ENCODE measurements at regions not wholly inside any gene's neighbourhood (a gene's known extent, or its start where the extent isn't known, plus 50 kb on each side); places are given as distances from the start of the nearest gene placed in this dataset.

DNA sequence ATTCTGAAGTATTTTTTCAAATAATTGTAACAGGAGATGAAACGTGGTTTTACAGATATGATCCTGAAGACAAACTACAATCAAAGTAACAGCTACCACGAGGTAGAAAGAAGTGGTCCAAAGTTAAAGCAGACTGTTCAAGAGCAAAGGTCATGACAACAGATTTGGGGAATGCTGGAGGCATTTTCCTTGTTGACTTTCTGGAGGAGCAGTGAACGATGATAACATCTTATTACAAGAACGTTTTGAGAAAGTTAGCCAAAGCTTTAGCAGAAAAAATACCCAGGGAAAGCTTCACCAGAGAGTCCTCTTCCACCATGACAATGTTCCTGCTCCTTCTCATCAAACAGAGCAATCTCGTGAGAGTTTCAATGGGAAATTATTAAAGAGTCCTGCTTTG, 145.4 kb upstream of the NREP start:
- Histone ChIP-seq H3K4me3 (ENCODE audit: low read length in 2 of 2) (no peak overlapping the region), H3K4me1 (ENCODE audit: control insufficient read depth in 1 of 2, insufficient read depth in 2 of 2, low read length in 2 of 2) (no peaks in the 10 kb centered on the region), H3K9me3 (ENCODE audit: control insufficient read depth, low read length) (peaks cover 1% of the 10 kb centered on the region), H3K36me3 (ENCODE audit: control insufficient read depth in 1 of 2, insufficient read depth in 2 of 2, low read length in 1 of 2) (no peaks in the 10 kb centered on the region), H3K27me3 (ENCODE audit: control insufficient read depth in 1 of 2, insufficient read depth in 2 of 2, low read length in 1 of 2) (no peaks in the 10 kb centered on the region), H3K27ac (ENCODE audit: low read depth in 1 of 2, low read length in 2 of 2) (no peak overlapping the region)
- intact Hi-C loops (cut with DNase I) = no loop called here
- DNase-seq = no peak
- ATAC-seq (ENCODE audit: low FRiP score) = no peak
- 20 to 30% methylated on average over 5 of the region's 5 CpGs for WGBS, 2 donors

DNA sequence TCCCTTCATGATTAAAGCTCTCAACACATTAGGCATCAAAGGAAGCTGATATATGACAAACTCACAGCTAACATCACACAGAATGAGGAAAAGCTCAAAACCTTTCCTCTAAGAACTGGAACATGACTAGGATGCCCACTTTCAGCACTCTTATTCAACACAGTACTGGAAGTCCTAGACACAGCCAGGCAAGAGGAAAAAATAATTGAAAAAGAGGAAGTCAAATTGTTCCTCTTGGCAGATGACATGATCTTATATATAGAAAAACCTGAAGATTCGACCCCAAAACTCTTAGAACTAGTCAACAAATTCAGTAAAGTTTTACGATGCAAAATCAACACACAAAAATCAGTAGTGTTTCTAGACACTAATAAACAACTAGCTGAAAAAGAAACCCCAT, 144.3 kb upstream of the NREP start:
- Histone ChIP-seq H3K4me3 (ENCODE audit: low read length in 2 of 2) (no peak overlapping the region), H3K27ac (ENCODE audit: low read depth in 1 of 2, low read length in 2 of 2) (no peak overlapping the region), H3K9me3 (ENCODE audit: control insufficient read depth, low read length) (peaks cover 1% of the 10 kb centered on the region), H3K27me3 (ENCODE audit: control insufficient read depth in 1 of 2, insufficient read depth in 2 of 2, low read length in 1 of 2) (no peaks in the 10 kb centered on the region), H3K36me3 (ENCODE audit: control insufficient read depth in 1 of 2, insufficient read depth in 2 of 2, low read length in 1 of 2) (no peaks in the 10 kb centered on the region), H3K4me1 (ENCODE audit: control insufficient read depth in 1 of 2, insufficient read depth in 2 of 2, low read length in 2 of 2) (no peaks in the 10 kb centered on the region)
- no peak for DNase-seq
- intact Hi-C loops (cut with DNase I) = no loop called here
- ATAC-seq (ENCODE audit: low FRiP score) = no peak
- WGBS, 2 donors = 46 to 48% methylated on average over 2 of the region's 2 CpGs

DNA sequence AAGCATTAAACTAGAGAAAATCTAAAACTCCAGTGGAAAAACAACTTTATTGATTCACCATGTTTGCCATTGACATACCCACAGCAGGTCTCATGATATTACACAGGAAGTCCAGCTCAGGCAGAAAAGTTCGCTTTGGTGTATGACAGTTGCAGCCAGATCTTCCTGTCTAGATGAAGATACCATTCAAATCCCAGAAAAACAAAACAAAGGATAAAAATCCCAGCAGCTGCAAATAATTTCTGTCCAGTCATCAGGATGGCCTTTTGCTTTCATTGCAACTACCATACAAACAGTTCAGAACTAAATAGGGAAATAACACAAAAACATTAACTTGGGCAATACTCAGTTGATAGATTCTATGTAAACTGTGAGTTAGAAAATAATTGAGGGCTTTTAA, 136.0 kb upstream of the NREP start:
- intact Hi-C loops (cut with DNase I) = no loop called here
- DNase-seq = no peak

DNA sequence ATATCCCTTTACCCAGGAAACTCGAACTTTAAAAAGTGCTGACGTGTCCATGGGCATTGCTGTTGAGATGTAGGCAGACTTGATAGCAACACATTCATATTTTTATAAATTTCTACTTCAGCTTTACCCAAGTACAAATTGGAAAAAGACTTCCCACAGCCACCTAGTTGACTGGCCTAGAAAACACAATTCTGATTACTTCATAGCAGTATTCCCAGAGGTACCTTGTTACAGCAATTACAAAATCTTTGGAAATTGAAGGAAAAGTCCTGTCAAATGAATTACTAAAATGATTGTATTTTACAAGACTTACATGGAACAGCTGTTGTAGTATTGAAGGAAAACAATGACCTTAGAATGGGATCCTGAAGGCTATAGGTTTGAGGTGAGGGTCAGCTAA, 130.7 kb upstream of the NREP start:
- no peaks in the 10 kb centered on the region for H3K4me1 ChIP-seq (ENCODE audit: control insufficient read depth in 1 of 2, insufficient read depth in 2 of 2, low read length in 2 of 2)
- ATAC-seq (ENCODE audit: low FRiP score) = no peak
- H3K27me3 ChIP-seq (ENCODE audit: control insufficient read depth in 1 of 2, insufficient read depth in 2 of 2, low read length in 1 of 2) = no peaks in the 10 kb centered on the region
- H3K9me3 ChIP-seq (ENCODE audit: control insufficient read depth, low read length) = peaks cover 3% of the 10 kb centered on the region
- no peak overlapping the region for H3K27ac ChIP-seq (ENCODE audit: low read depth in 1 of 2, low read length in 2 of 2)
- WGBS, 2 donors = 72 to 77% methylated on average over 2 of the region's 2 CpGs
- H3K4me3 ChIP-seq (ENCODE audit: low read length in 2 of 2) = no peak overlapping the region
- no peaks in the 10 kb centered on the region for H3K36me3 ChIP-seq (ENCODE audit: control insufficient read depth in 1 of 2, insufficient read depth in 2 of 2, low read length in 1 of 2)
- intact Hi-C loops (cut with DNase I) = no loop called here
- DNase-seq = no peak

More for the DNA sequence above, 136.0 kb upstream of the NREP start:
- no peaks in the 10 kb centered on the region for H3K27me3 ChIP-seq (ENCODE audit: control insufficient read depth in 1 of 2, insufficient read depth in 2 of 2, low read length in 1 of 2)
- no peak overlapping the region for H3K4me3 ChIP-seq (ENCODE audit: low read length in 2 of 2)
- H3K36me3 ChIP-seq (ENCODE audit: control insufficient read depth in 1 of 2, insufficient read depth in 2 of 2, low read length in 1 of 2) = no peaks in the 10 kb centered on the region
- peaks cover 3% of the 10 kb centered on the region for H3K9me3 ChIP-seq (ENCODE audit: control insufficient read depth, low read length)
- WGBS, 2 donors = 90 to 97% methylated on average over 1 of the region's 1 CpG
- no peak overlapping the region for H3K27ac ChIP-seq (ENCODE audit: low read depth in 1 of 2, low read length in 2 of 2)
- no peaks in the 10 kb centered on the region for H3K4me1 ChIP-seq (ENCODE audit: control insufficient read depth in 1 of 2, insufficient read depth in 2 of 2, low read length in 2 of 2)
- no peak for ATAC-seq (ENCODE audit: low FRiP score)

DNA sequence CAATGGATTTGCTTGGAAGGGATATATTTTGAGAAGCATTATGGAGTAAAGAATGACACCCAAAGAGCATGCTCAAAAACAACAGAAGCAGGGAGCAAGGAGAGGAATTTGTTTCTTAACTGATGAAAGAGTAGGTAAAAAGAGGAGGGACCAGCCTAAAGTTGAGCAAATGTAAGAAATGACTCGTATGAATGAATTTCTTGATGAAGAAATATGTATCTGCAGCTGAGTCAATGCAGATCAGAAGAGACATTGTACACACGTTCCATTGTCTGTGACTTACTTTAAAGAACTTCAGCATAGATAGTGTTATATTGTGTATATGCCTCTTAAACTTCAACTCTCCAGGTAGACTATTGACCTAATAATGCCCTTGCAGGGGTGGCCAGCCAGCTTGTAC, 112.7 kb upstream of the NREP start:
- ATAC-seq (ENCODE audit: low FRiP score) = no peak
- no peaks in the 10 kb centered on the region for H3K9me3 ChIP-seq (ENCODE audit: control insufficient read depth, low read length)
- no peaks in the 10 kb centered on the region for H3K36me3 ChIP-seq (ENCODE audit: control insufficient read depth in 1 of 2, insufficient read depth in 2 of 2, low read length in 1 of 2)
- no peak overlapping the region for H3K27ac ChIP-seq (ENCODE audit: low read depth in 1 of 2, low read length in 2 of 2)
- DNase-seq = no peak
- WGBS, 2 donors = 81 to 88% methylated on average over 2 of the region's 2 CpGs
- H3K4me1 ChIP-seq (ENCODE audit: control insufficient read depth in 1 of 2, insufficient read depth in 2 of 2, low read length in 2 of 2) = no peaks in the 10 kb centered on the region
- no peaks in the 10 kb centered on the region for H3K27me3 ChIP-seq (ENCODE audit: control insufficient read depth in 1 of 2, insufficient read depth in 2 of 2, low read length in 1 of 2)
- no peak overlapping the region for H3K4me3 ChIP-seq (ENCODE audit: low read length in 2 of 2)
- intact Hi-C loops (cut with DNase I) = loop anchor here in 1 of 2 donors (10.0 kb wide), 1 partner anchor 275 kb away; no protein-coding TSS in a partner anchor

DNA sequence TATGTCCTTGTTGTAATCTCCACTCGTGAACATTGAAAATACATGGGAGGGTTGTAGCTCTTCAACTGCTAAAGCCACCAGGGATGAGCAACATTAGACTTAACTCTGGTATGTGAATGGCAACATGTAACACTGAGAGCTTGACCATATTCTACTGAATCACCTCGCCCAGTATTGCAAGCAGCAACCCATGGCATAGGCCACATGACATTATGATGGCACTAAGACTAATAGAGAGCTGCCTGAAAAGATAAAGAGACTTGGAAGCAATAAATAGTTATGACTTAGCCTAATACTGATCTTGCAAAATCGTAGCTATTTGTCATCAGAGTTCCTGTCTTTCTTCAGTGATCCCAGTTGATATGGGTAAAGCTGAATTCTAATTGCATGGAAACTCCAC, 108.4 kb upstream of the NREP start:
- Histone ChIP-seq H3K27me3 (ENCODE audit: control insufficient read depth in 1 of 2, insufficient read depth in 2 of 2, low read length in 1 of 2) (no peaks in the 10 kb centered on the region), H3K4me3 (ENCODE audit: low read length in 2 of 2) (no peak overlapping the region), H3K36me3 (ENCODE audit: control insufficient read depth in 1 of 2, insufficient read depth in 2 of 2, low read length in 1 of 2) (no peaks in the 10 kb centered on the region), H3K4me1 (ENCODE audit: control insufficient read depth in 1 of 2, insufficient read depth in 2 of 2, low read length in 2 of 2) (no peaks in the 10 kb centered on the region), H3K9me3 (ENCODE audit: control insufficient read depth, low read length) (no peaks in the 10 kb centered on the region), H3K27ac (ENCODE audit: low read depth in 1 of 2, low read length in 2 of 2) (no peak overlapping the region)
- WGBS, 2 donors = 90% methylated on average over 3 of the region's 3 CpGs
- DNase-seq = no peak
- ATAC-seq (ENCODE audit: low FRiP score) = no peak
- intact Hi-C loops (cut with DNase I) = loop anchor here in 1 of 2 donors (10.0 kb wide), 1 partner anchor 279 kb away; no protein-coding TSS in a partner anchor

DNA sequence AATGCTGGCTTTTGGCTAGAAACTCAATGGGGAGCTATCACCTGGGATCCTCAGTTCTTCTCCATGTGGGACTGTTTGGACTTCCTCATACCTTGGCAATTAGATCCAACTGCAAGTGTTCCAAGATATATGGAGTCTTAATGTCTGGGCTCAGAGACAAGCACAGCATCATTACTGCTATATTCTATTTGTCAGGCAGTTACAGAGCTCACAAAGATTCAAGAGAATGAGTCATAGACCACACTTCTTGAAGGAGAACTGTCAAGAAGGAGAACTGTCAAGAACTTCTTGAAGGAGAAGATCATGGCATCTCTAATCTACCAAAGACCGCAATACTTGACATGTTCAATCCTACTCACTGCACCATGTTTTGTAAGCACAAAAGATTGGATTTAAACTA, 106.8 kb upstream of the NREP start:
- 98 to 100% methylated on average over 1 of the region's 1 CpG for WGBS, 2 donors
- Histone ChIP-seq H3K9me3 (ENCODE audit: control insufficient read depth, low read length) (no peaks in the 10 kb centered on the region), H3K27ac (ENCODE audit: low read depth in 1 of 2, low read length in 2 of 2) (no peak overlapping the region), H3K4me1 (ENCODE audit: control insufficient read depth in 1 of 2, insufficient read depth in 2 of 2, low read length in 2 of 2) (peaks cover 0 to 6% of the 10 kb centered on the region in 2 donors), H3K36me3 (ENCODE audit: control insufficient read depth in 1 of 2, insufficient read depth in 2 of 2, low read length in 1 of 2) (no peaks in the 10 kb centered on the region), H3K4me3 (ENCODE audit: low read length in 2 of 2) (no peak overlapping the region), H3K27me3 (ENCODE audit: control insufficient read depth in 1 of 2, insufficient read depth in 2 of 2, low read length in 1 of 2) (no peaks in the 10 kb centered on the region)
- intact Hi-C loops (cut with DNase I) = loop anchor here in 1 of 2 donors (10.0 kb wide), 1 partner anchor 281 kb away; no protein-coding TSS in a partner anchor
- DNase-seq (no peak), ATAC-seq (ENCODE audit: low FRiP score) (no peak)

DNA sequence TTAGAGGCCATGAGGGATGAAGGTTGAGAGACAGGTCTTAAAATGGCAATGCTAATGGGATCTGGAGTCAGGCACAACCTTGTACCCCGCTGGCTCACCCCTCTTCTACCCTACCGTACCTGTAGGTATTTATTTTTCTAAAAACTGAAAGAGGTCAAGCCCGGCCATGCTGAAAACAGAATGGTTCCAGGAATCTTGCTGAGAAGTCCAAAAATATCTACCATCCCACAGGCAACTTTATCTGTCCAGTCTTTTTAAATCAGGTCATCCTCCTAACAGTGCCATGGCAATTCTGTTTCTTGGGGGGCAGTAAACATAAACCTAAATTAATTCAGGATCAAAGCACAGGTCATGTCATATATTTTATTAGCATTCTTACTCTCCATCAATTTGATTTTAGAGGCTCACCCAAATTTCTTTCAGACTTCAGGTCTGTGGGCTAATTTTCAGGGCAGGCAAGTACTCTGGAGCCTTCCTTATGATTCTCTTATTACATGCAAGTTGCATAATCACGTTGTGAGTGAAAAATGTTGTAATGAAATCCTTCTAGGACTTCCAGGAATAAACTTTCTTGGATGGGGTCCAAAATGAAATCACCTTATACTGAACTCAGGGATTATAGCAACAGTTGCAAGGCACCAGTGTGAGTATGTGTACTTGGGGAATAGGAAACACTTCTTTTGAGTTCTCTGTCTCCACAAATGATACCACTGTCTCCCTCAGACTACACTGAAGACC, 102.7 kb upstream of the NREP start:
- 22 to 33% methylated on average over 4 of the region's 4 CpGs for WGBS, 2 donors

DNA sequence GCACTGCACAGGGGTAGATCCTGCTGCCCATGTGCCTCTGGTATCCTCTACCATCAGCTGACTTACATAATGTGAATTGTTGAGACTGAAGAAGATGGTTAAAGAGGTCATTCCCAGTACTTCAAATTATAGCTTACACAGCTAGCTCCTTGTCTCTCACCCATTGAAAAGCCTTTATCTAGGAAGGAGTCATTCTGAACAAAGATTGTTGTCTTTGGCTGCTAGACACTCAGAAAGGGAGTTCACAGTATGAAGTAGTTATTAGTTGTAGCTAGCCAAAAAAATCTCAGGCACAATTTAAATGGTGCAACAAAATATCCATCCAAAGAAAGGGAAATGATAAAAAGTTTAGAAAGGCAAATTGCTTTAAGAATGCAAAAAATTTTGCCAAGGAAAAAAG, 102.0 kb upstream of the NREP start:
- H3K36me3 ChIP-seq (ENCODE audit: control insufficient read depth in 1 of 2, insufficient read depth in 2 of 2, low read length in 1 of 2) = no peaks in the 10 kb centered on the region
- no peak overlapping the region for H3K27ac ChIP-seq (ENCODE audit: low read depth in 1 of 2, low read length in 2 of 2)
- DNase-seq (no peak), ATAC-seq (ENCODE audit: low FRiP score) (peak; percentile 82)
- no peaks in the 10 kb centered on the region for H3K9me3 ChIP-seq (ENCODE audit: control insufficient read depth, low read length)
- H3K4me3 ChIP-seq (ENCODE audit: low read length in 2 of 2) = no peak overlapping the region
- H3K4me1 ChIP-seq (ENCODE audit: control insufficient read depth in 1 of 2, insufficient read depth in 2 of 2, low read length in 2 of 2) = peaks cover 0 to 6% of the 10 kb centered on the region in 2 donors
- intact Hi-C loops (cut with DNase I) = loop anchor here in 1 of 2 donors (5.0 kb wide), 1 partner anchor 102 kb away; the partner anchor contains the start of gene NREP
- no peaks in the 10 kb centered on the region for H3K27me3 ChIP-seq (ENCODE audit: control insufficient read depth in 1 of 2, insufficient read depth in 2 of 2, low read length in 1 of 2)

More for the DNA sequence above, 102.7 kb upstream of the NREP start:
- Histone ChIP-seq H3K27me3 (ENCODE audit: control insufficient read depth in 1 of 2, insufficient read depth in 2 of 2, low read length in 1 of 2) (no peaks in the 10 kb centered on the region), H3K36me3 (ENCODE audit: control insufficient read depth in 1 of 2, insufficient read depth in 2 of 2, low read length in 1 of 2) (no peaks in the 10 kb centered on the region), H3K4me1 (ENCODE audit: control insufficient read depth in 1 of 2, insufficient read depth in 2 of 2, low read length in 2 of 2) (peaks cover 0 to 6% of the 10 kb centered on the region in 2 donors), H3K4me3 (ENCODE audit: low read length in 2 of 2) (no peak overlapping the region), H3K27ac (ENCODE audit: low read depth in 1 of 2, low read length in 2 of 2) (no peak overlapping the region), H3K9me3 (ENCODE audit: control insufficient read depth, low read length) (no peaks in the 10 kb centered on the region)
- intact Hi-C loops (cut with DNase I) = loop anchor here in 1 of 2 donors (5.0 to 10.0 kb wide), 2 partner anchors 102 to 285 kb away; partner anchors contain the start of gene NREP
- peak; percentile 82 for ATAC-seq (ENCODE audit: low FRiP score)
- DNase-seq = no peak
